Prostate gland (tissue), 2 donors: ENCODE measurements at regions not wholly inside any gene's neighbourhood (a gene's known extent, or its start where the extent isn't known, plus 50 kb on each side); places are given as distances from the start of the nearest gene placed in this dataset.
"Not testable (repeated sequence)": the region's sequence is repeated elsewhere in the genome, so short reads cannot be mapped to it uniquely, and the experiment has no call there.

Experiments used
- DNase-seq: peaks from one replicate; pipeline ENCODE4 v3.0.0-alpha.2; 2019; ENCODE audit warnings: low spot score
- H3K27ac ChIP-seq, 2 donors: fragments of 200-600 bp; sonication (generic); 2 replicates each; pipeline ENCODE4 v1.5.1; 2017 to 2019
- H3K27me3 ChIP-seq: fragments of 200-600 bp; sonication (generic); replicated peaks from 2 replicates; pipeline ENCODE4 v1.5.1; 2019; ENCODE audit not compliant: insufficient read depth
- H3K36me3 ChIP-seq, 2 donors: fragments of 200-600 bp; sonication (generic); 1 replicate in 1 of 2; 2 replicates in 1 of 2; pipeline versions ENCODE4 v1.5.1 to v1.8.1; 2017 to 2019
- H3K4me1 ChIP-seq: fragments of 200-600 bp; sonication (generic); replicated peaks from 2 replicates; pipeline ENCODE4 v1.5.1; 2019
- H3K4me3 ChIP-seq, 2 donors: fragments of 200-600 bp; sonication (generic); 2 replicates each; pipeline ENCODE4 v1.5.1; 2017 to 2019
- H3K9me3 ChIP-seq: fragments of 200-600 bp; sonication (generic); 2 replicates; pipeline ENCODE4 v1.5.1; 2017
- CTCF ChIP-seq, 4 experiments: fragments of 200-600 bp in 2 of 4; fragments of 450-650 bp in 2 of 4; sonication (generic) in 2 of 4; IDR thresholded peaks; 1 replicate in 3 of 4; 2 replicates in 1 of 4; pipeline ENCODE4 v1.5.1; 2016 to 2019; ENCODE audit warnings: antibody characterized with exemption in 4 of 4, mild to moderate bottlenecking in 2 of 4, moderate library complexity in 2 of 4
- POLR2A ChIP-seq: fragments of 450-650 bp; IDR thresholded peaks from one replicate; pipeline ENCODE4 v1.6.1; 2016; ENCODE audit warnings: antibody characterized with exemption, mild to moderate bottlenecking
- POLR2AphosphoS5 ChIP-seq: sonication (generic); formaldehyde crosslinking; IDR thresholded peaks from one replicate; pipeline ENCODE4 v1.6.1; 2017; ENCODE audit warnings: antibody characterized with exemption
- WGBS: methylation state at CpG from one replicate; pipeline ENCODE4 v1.1.5; 2018; 5-methylcytosine and 5-hydroxymethylcytosine counted together
- intact Hi-C: fragments of 100-400 bp; cut with DNase I; formaldehyde crosslinking; loops from one replicate; pipeline ENCODE4 v1.14.2; 2022

- intact Hi-C loops: loop anchor here (5.0 to 10.0 kb wide), 2 partner anchors 356 to 904 kb away; no protein-coding TSS in a partner anchor
- Histone ChIP-seq H3K27me3 (no peaks in the 10 kb centered on the region), H3K9me3 (no peaks in the 10 kb centered on the region), H3K4me1 (no peaks in the 10 kb centered on the region), H3K27ac (no peak overlapping the region), H3K36me3 (no peaks in the 10 kb centered on the region), H3K4me3 (no peak overlapping the region)
- DNase-seq: no peak
- TF ChIP-seq CTCF (IDR thresholded peaks at IDR 0.05) (no peak), POLR2AphosphoS5 (no peak), POLR2A (no peak)
- 69% methylated on average over 5 of the region's 5 CpGs for WGBS
These were observed 1241.9 kb downstream of the UQCRFS1 start for GRCh38 chr19:27971071-27971470.

- Histone ChIP-seq H3K4me1 (no peaks in the 10 kb centered on the region), H3K36me3 (no peaks in the 10 kb centered on the region), H3K9me3 (no peaks in the 10 kb centered on the region), H3K27me3 (no peaks in the 10 kb centered on the region), H3K27ac (no peak overlapping the region), H3K4me3 (no peak overlapping the region)
- TF ChIP-seq POLR2AphosphoS5 (no peak), POLR2A (no peak), CTCF (IDR thresholded peaks at IDR 0.05) (peak in 3 of 4 experiments; percentile 42 to 58 (median 43))
- DNase-seq: no peak
- intact Hi-C loops: no loop called here
- 16% methylated on average over 2 of the region's 2 CpGs for WGBS
These were observed 1246.5 kb downstream of the UQCRFS1 start for GRCh38 chr19:27966390-27966816.

- H3K4me1 ChIP-seq: no peaks in the 10 kb centered on the region
- H3K27ac ChIP-seq: no peak overlapping the region
- DNase-seq: no peak
- no peaks in the 10 kb centered on the region for H3K27me3 ChIP-seq
- H3K4me3 ChIP-seq: no peak overlapping the region
- H3K9me3 ChIP-seq: no peaks in the 10 kb centered on the region
- H3K36me3 ChIP-seq: no peaks in the 10 kb centered on the region
- intact Hi-C loops: no loop called here
- TF ChIP-seq CTCF (IDR thresholded peaks at IDR 0.05) (no peak), POLR2AphosphoS5 (no peak)
These were observed 1248.8 kb downstream of the UQCRFS1 start for GRCh38 chr19:27964185-27964584.

- Histone ChIP-seq H3K4me1 (no peaks in the 10 kb centered on the region), H3K4me3 (no peak overlapping the region), H3K36me3 (no peaks in the 10 kb centered on the region), H3K27me3 (no peaks in the 10 kb centered on the region), H3K9me3 (no peaks in the 10 kb centered on the region), H3K27ac (no peak overlapping the region)
- TF ChIP-seq CTCF (IDR thresholded peaks at IDR 0.05) (no peak), POLR2AphosphoS5 (no peak), POLR2A (no peak)
- WGBS: 43% methylated on average over 3 of the region's 3 CpGs
- no peak for DNase-seq
- intact Hi-C loops: no loop called here
These were observed 1250.7 kb downstream of the UQCRFS1 start for GRCh38 chr19:27962264-27962663.

GRCh38 chr19:27955485-27956480, 1257.2 kb downstream of the UQCRFS1 start:
- no peak overlapping the region for H3K4me3 ChIP-seq
- H3K36me3 ChIP-seq: no peaks in the 10 kb centered on the region
- WGBS: 52% methylated on average over 9 of the region's 9 CpGs
- H3K9me3 ChIP-seq: no peaks in the 10 kb centered on the region
- H3K27me3 ChIP-seq: no peaks in the 10 kb centered on the region
- intact Hi-C loops: no loop called here
- no peak overlapping the region for H3K27ac ChIP-seq
- TF ChIP-seq CTCF (IDR thresholded peaks at IDR 0.05) (no peak), POLR2AphosphoS5 (no peak), POLR2A (no peak)
- no peaks in the 10 kb centered on the region for H3K4me1 ChIP-seq
- DNase-seq: no peak

- H3K27ac ChIP-seq, H3K4me1 ChIP-seq, H3K9me3 ChIP-seq, H3K4me3 ChIP-seq, H3K36me3 ChIP-seq, H3K27me3 ChIP-seq, DNase-seq, intact Hi-C loops: not testable (repeated sequence)
- 85% methylated on average over 4 of the region's 4 CpGs for WGBS
These were observed 1270.3 kb downstream of the UQCRFS1 start for GRCh38 chr19:27942607-27943006.
